Osteoblast (primary cell): ENCODE measurements at regions not wholly inside any gene's neighbourhood (a gene's known extent, or its start where the extent isn't known, plus 50 kb on each side); places are given as distances from the start of the nearest gene placed in this dataset.

Experiments used
- DNase-seq: peaks from one replicate; pipeline ENCODE4 v3.0.0; 2011; ENCODE audit warnings: low spot score, mixed read lengths; ENCODE audit not compliant: insufficient read length; ENCODE audit errors: missing footprints
- H2AFZ ChIP-seq: 2 replicates; pipeline ENCODE4 v1.6.0; 2011; ENCODE audit warnings: mild to moderate bottlenecking, low read length
- H3K27ac ChIP-seq: 2 replicates; pipeline ENCODE4 v1.5.1; 2011; ENCODE audit warnings: mild to moderate bottlenecking, low read depth, low read length, moderate library complexity
- H3K27me3 ChIP-seq: 2 replicates; pipeline ENCODE4 v1.6.0; 2012; ENCODE audit warnings: mild to moderate bottlenecking, control low read depth, inconsistent platforms, low read length, moderate library complexity; ENCODE audit not compliant: insufficient read depth
- H3K36me3 ChIP-seq: 2 replicates; pipeline ENCODE4 v1.5.1; 2011; ENCODE audit warnings: mild to moderate bottlenecking, low read length, control low read depth, moderate library complexity; ENCODE audit not compliant: insufficient read depth
- H3K4me1 ChIP-seq: 2 replicates; pipeline ENCODE4 v1.5.1; 2011; ENCODE audit warnings: mild to moderate bottlenecking, low read length, control low read depth, moderate library complexity; ENCODE audit not compliant: insufficient read depth
- H3K4me2 ChIP-seq: 2 replicates; pipeline ENCODE4 v1.6.0; 2011; ENCODE audit warnings: mild to moderate bottlenecking, low read length; ENCODE audit not compliant: insufficient read depth
- H3K4me3 ChIP-seq: fragments of 200-600 bp; sonication (generic); 3 replicates; pipeline ENCODE4 v1.5.1; 2012; ENCODE audit warnings: mild to moderate bottlenecking, low read length, inconsistent platforms; ENCODE audit not compliant: insufficient read depth
- H3K79me2 ChIP-seq: 2 replicates; pipeline ENCODE4 v1.6.0; 2012; ENCODE audit warnings: mild to moderate bottlenecking, low read length, control low read depth, inconsistent platforms; ENCODE audit not compliant: insufficient read depth
- H3K9me3 ChIP-seq: 2 replicates; pipeline ENCODE4 v1.5.1; 2011; ENCODE audit warnings: low read depth, low read length, control low read depth
- H4K20me1 ChIP-seq: 2 replicates; pipeline ENCODE4 v1.6.0; 2012; ENCODE audit warnings: mild to moderate bottlenecking, low read length, control low read depth; ENCODE audit not compliant: insufficient read depth
- CTCF ChIP-seq: IDR thresholded peaks from 2 replicates; pipeline ENCODE4 v1.5.1; 2011; ENCODE audit warnings: mild to moderate bottlenecking, low read depth, low read length, moderate library complexity; ENCODE audit errors: extremely low read depth

- no peaks in the 10 kb centered on the region for H3K36me3 ChIP-seq
- H3K9me3 ChIP-seq = no peaks in the 10 kb centered on the region
- no peaks in the 10 kb centered on the region for H3K27me3 ChIP-seq
- TF ChIP-seq CTCF = no peak
- no peaks in the 10 kb centered on the region for H4K20me1 ChIP-seq
- no peaks in the 10 kb centered on the region for H3K4me1 ChIP-seq
- no peak overlapping the region for H3K27ac ChIP-seq
- H2AFZ ChIP-seq = no peak overlapping the region
- DNase-seq = no peak
- no peaks in the 10 kb centered on the region for H3K79me2 ChIP-seq
- H3K4me3 ChIP-seq = no peak overlapping the region
- no peak overlapping the region for H3K4me2 ChIP-seq
Observed at GRCh38 chr9:1461812-1462211, 411.7 kb downstream of the DMRT2 start.

GRCh38 chr9:1462626-1463308 is 412.6 kb downstream of the DMRT2 start:
- H2AFZ ChIP-seq = no peak overlapping the region
- H3K27ac ChIP-seq = no peak overlapping the region
- no peaks in the 10 kb centered on the region for H4K20me1 ChIP-seq
- no peaks in the 10 kb centered on the region for H3K36me3 ChIP-seq
- H3K27me3 ChIP-seq = no peaks in the 10 kb centered on the region
- no peak overlapping the region for H3K4me3 ChIP-seq
- H3K4me1 ChIP-seq = no peaks in the 10 kb centered on the region
- TF ChIP-seq CTCF = no peak
- DNase-seq = no peak
- no peaks in the 10 kb centered on the region for H3K9me3 ChIP-seq
- no peak overlapping the region for H3K4me2 ChIP-seq
- no peaks in the 10 kb centered on the region for H3K79me2 ChIP-seq

- Histone ChIP-seq H3K4me1 (no peaks in the 10 kb centered on the region), H3K79me2 (no peaks in the 10 kb centered on the region), H3K4me3 (no peak overlapping the region), H4K20me1 (no peaks in the 10 kb centered on the region), H3K27ac (no peak overlapping the region), H2AFZ (no peak overlapping the region), H3K9me3 (no peaks in the 10 kb centered on the region), H3K4me2 (no peak overlapping the region), H3K27me3 (no peaks in the 10 kb centered on the region), H3K36me3 (no peaks in the 10 kb centered on the region)
- DNase-seq = no peak
- no peak for TF ChIP-seq CTCF
Observed at GRCh38 chr9:1469996-1470395, 419.8 kb downstream of the DMRT2 start.

GRCh38 chr9:1473956-1474634 is 423.9 kb downstream of the DMRT2 start:
- Histone ChIP-seq H3K27me3 (no peaks in the 10 kb centered on the region), H3K79me2 (no peaks in the 10 kb centered on the region), H4K20me1 (no peaks in the 10 kb centered on the region), H3K4me1 (no peaks in the 10 kb centered on the region), H3K9me3 (no peaks in the 10 kb centered on the region), H3K4me3 (no peak overlapping the region), H3K27ac (no peak overlapping the region), H3K4me2 (no peak overlapping the region), H2AFZ (no peak overlapping the region), H3K36me3 (no peaks in the 10 kb centered on the region)
- no peak for TF ChIP-seq CTCF
- DNase-seq = no peak
